IPS-20b (cell line): ENCODE measurements at regions not wholly inside any gene's neighbourhood (a gene's known extent, or its start where the extent isn't known, plus 50 kb on each side); places are given as distances from the start of the nearest gene placed in this dataset.

Experiments
- H3K27ac ChIP-seq: one replicate; pipeline ENCODE4 v1.5.1; 2013; ENCODE audit warnings: low read length
- H3K27me3 ChIP-seq: 2 replicates; pipeline ENCODE4 v1.6.1; 2013; ENCODE audit warnings: mild to moderate bottlenecking, low read length, inconsistent platforms; ENCODE audit not compliant: insufficient read depth
- H3K36me3 ChIP-seq: 2 replicates; pipeline ENCODE4 v1.6.1; 2013; ENCODE audit warnings: low read depth, mild to moderate bottlenecking, inconsistent platforms, low read length, moderate library complexity; ENCODE audit not compliant: insufficient read depth
- H3K4me1 ChIP-seq: 2 replicates; pipeline ENCODE4 v1.6.1; 2013; ENCODE audit warnings: mild to moderate bottlenecking, control low read depth, inconsistent platforms, low read length, moderate library complexity; ENCODE audit not compliant: insufficient read depth
- H3K4me3 ChIP-seq: 2 replicates; pipeline ENCODE4 v1.5.1; 2013; ENCODE audit warnings: mild to moderate bottlenecking, low read length, inconsistent platforms
- H3K9ac ChIP-seq: 2 replicates; pipeline ENCODE4 v1.6.1; 2013; ENCODE audit warnings: low read depth, mild to moderate bottlenecking, inconsistent platforms, low read length, moderate library complexity
- H3K9me3 ChIP-seq: 2 replicates; pipeline ENCODE4 v1.6.1; 2013; ENCODE audit warnings: mild to moderate bottlenecking, low read depth, low read length, inconsistent platforms; ENCODE audit not compliant: insufficient read depth

- H3K9ac ChIP-seq: no peak overlapping the region
- H3K4me3 ChIP-seq: no peak overlapping the region
- H3K4me1 ChIP-seq: peaks cover 7% of the 10 kb centered on the region; the same call in 1 of the 2 replicates
- no peaks in the 10 kb centered on the region for H3K9me3 ChIP-seq
- no peak overlapping the region for H3K27ac ChIP-seq
- no peaks in the 10 kb centered on the region for H3K27me3 ChIP-seq
- no peaks in the 10 kb centered on the region for H3K36me3 ChIP-seq
These were observed 285.7 kb upstream of the ERCC4 start for GRCh38 chr16:13634253-13634652.

GRCh38 chr16:13634959-13635358 is 285.0 kb upstream of the ERCC4 start:
- Histone ChIP-seq H3K27me3 (no peaks in the 10 kb centered on the region), H3K36me3 (no peaks in the 10 kb centered on the region), H3K4me3 (no peak overlapping the region), H3K27ac (no peak overlapping the region), H3K4me1 (peaks cover 7% of the 10 kb centered on the region; the same call in 1 of the 2 replicates), H3K9ac (no peak overlapping the region), H3K9me3 (no peaks in the 10 kb centered on the region)

- Histone ChIP-seq H3K4me1 (no peaks in the 10 kb centered on the region; the same call in 1 of the 2 replicates), H3K4me3 (no peak overlapping the region), H3K27me3 (no peaks in the 10 kb centered on the region), H3K36me3 (no peaks in the 10 kb centered on the region), H3K9me3 (no peaks in the 10 kb centered on the region), H3K27ac (no peak overlapping the region), H3K9ac (no peak overlapping the region)
These were observed 281.7 kb upstream of the ERCC4 start for GRCh38 chr16:13638218-13638617.

- Histone ChIP-seq H3K4me3 (no peak overlapping the region), H3K27me3 (no peaks in the 10 kb centered on the region), H3K36me3 (no peaks in the 10 kb centered on the region), H3K27ac (no peak overlapping the region), H3K9me3 (no peaks in the 10 kb centered on the region), H3K4me1 (no peaks in the 10 kb centered on the region), H3K9ac (no peak overlapping the region)
These were observed 276.5 kb upstream of the ERCC4 start for GRCh38 chr16:13643412-13643811.

GRCh38 chr16:13645601-13646245 is 274.2 kb upstream of the ERCC4 start:
- H3K9me3 ChIP-seq: no peaks in the 10 kb centered on the region
- no peaks in the 10 kb centered on the region for H3K27me3 ChIP-seq
- H3K4me3 ChIP-seq: no peak overlapping the region

GRCh38 chr16:13660807-13661206 is 259.1 kb upstream of the ERCC4 start:
- H3K27me3 ChIP-seq: no peaks in the 10 kb centered on the region
- no peaks in the 10 kb centered on the region for H3K36me3 ChIP-seq
- H3K9me3 ChIP-seq: no peaks in the 10 kb centered on the region
- no peaks in the 10 kb centered on the region for H3K4me1 ChIP-seq
- no peak overlapping the region for H3K4me3 ChIP-seq
- H3K27ac ChIP-seq: no peak overlapping the region
- H3K9ac ChIP-seq: no peak overlapping the region

More at GRCh38 chr16:13645601-13646245, 274.2 kb upstream of the ERCC4 start:
- Histone ChIP-seq H3K4me1 (no peaks in the 10 kb centered on the region), H3K36me3 (no peaks in the 10 kb centered on the region), H3K27ac (no peak overlapping the region), H3K9ac (no peak overlapping the region)

GRCh38 chr16:13665876-13666275 is 254.1 kb upstream of the ERCC4 start:
- H3K27ac ChIP-seq: no peak overlapping the region
- 0 out of 2 replicates have a peak, but pooled peaks cover 3% of the 10 kb centered on the region for H3K9me3 ChIP-seq
- H3K27me3 ChIP-seq: no peaks in the 10 kb centered on the region
- no peak overlapping the region for H3K4me3 ChIP-seq
- H3K36me3 ChIP-seq: no peaks in the 10 kb centered on the region
- H3K4me1 ChIP-seq: no peaks in the 10 kb centered on the region
- no peak overlapping the region for H3K9ac ChIP-seq

GRCh38 chr16:13672196-13672595 is 247.8 kb upstream of the ERCC4 start:
- Histone ChIP-seq H3K9ac (no peak overlapping the region), H3K36me3 (no peaks in the 10 kb centered on the region), H3K27ac (no peak overlapping the region), H3K4me3 (no peak overlapping the region), H3K27me3 (no peaks in the 10 kb centered on the region), H3K9me3 (0 out of 2 replicates have a peak, but pooled peaks cover 3% of the 10 kb centered on the region), H3K4me1 (peaks cover 3% of the 10 kb centered on the region; the same call in 1 of the 2 replicates)

GRCh38 chr16:13680021-13680889 is 239.7 kb upstream of the ERCC4 start:
- H3K9ac ChIP-seq: no peak overlapping the region
- H3K9me3 ChIP-seq: no peaks in the 10 kb centered on the region
- no peak overlapping the region for H3K4me3 ChIP-seq
- no peaks in the 10 kb centered on the region for H3K4me1 ChIP-seq
- no peak overlapping the region for H3K27ac ChIP-seq
- no peaks in the 10 kb centered on the region for H3K27me3 ChIP-seq
- H3K36me3 ChIP-seq: no peaks in the 10 kb centered on the region

GRCh38 chr16:13684819-13685563 is 235.0 kb upstream of the ERCC4 start:
- H3K9ac ChIP-seq: no peak overlapping the region
- no peak overlapping the region for H3K4me3 ChIP-seq
- H3K4me1 ChIP-seq: no peaks in the 10 kb centered on the region
- no peaks in the 10 kb centered on the region for H3K9me3 ChIP-seq
- H3K27ac ChIP-seq: no peak overlapping the region
- no peaks in the 10 kb centered on the region for H3K36me3 ChIP-seq
- no peaks in the 10 kb centered on the region for H3K27me3 ChIP-seq

- H3K4me1 ChIP-seq: no peaks in the 10 kb centered on the region
- no peak overlapping the region for H3K9ac ChIP-seq
- no peaks in the 10 kb centered on the region for H3K36me3 ChIP-seq
- peaks cover 40% of the 10 kb centered on the region for H3K9me3 ChIP-seq
- H3K27me3 ChIP-seq: no peaks in the 10 kb centered on the region
- H3K4me3 ChIP-seq: no peak overlapping the region
- no peak overlapping the region for H3K27ac ChIP-seq
These were observed 223.9 kb upstream of the ERCC4 start for GRCh38 chr16:13696017-13696416.
